ENCODE measurements at regions not wholly inside any gene's neighbourhood (a gene's known extent, or its start where the extent isn't known, plus 50 kb on each side); places are given as distances from the start of the nearest gene placed in this dataset.

DNA sequence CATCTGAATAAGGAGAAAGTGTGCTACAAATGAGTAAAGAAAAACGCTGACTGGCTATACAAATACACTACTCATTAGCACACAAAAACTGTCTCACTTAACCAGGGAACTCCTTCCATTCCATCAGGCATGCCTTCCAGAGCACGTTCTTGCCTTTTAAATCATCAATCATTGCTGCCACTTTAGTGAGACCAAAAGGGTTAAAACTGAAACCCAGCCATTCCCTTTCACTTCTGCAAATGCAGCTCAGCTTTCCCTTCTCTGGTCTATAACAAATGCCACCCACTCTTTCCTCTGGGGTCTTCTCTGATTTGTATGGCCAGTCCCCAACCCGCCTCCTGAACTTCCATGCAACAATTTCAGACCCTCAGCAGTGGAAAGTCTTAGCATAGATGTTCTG is 231.5 kb downstream of the TRIML1 start:
- TF ChIP-seq, protein P1, sequence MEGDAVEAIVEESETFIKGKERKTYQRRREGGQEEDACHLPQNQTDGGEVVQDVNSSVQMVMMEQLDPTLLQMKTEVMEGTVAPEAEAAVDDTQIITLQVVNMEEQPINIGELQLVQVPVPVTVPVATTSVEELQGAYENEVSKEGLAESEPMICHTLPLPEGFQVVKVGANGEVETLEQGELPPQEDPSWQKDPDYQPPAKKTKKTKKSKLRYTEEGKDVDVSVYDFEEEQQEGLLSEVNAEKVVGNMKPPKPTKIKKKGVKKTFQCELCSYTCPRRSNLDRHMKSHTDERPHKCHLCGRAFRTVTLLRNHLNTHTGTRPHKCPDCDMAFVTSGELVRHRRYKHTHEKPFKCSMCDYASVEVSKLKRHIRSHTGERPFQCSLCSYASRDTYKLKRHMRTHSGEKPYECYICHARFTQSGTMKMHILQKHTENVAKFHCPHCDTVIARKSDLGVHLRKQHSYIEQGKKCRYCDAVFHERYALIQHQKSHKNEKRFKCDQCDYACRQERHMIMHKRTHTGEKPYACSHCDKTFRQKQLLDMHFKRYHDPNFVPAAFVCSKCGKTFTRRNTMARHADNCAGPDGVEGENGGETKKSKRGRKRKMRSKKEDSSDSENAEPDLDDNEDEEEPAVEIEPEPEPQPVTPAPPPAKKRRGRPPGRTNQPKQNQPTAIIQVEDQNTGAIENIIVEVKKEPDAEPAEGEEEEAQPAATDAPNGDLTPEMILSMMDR (conservative IDR thresholded peaks at IDR 0.05; ENCODE audit: low read depth, low read length), result no peak
- TF ChIP-seq EZH2 (IDR thresholded peaks at IDR 0.05; ENCODE audit: low read length, unreplicated experiment), result no peak

Data from PC-3 (cell line).